Gastrocnemius medialis (tissue), 4 donors: ENCODE measurements at regions not wholly inside any gene's neighbourhood (a gene's known extent, or its start where the extent isn't known, plus 50 kb on each side); places are given as distances from the start of the nearest gene placed in this dataset.
A peak's percentile ranks its signal among the peaks of the same experiment; 100 is the strongest.

Experiments
- ATAC-seq, 2 donors: fragments of 150-250 bp; one replicate each; pipeline ENCODE4 v1.9.1; 2016
- DNase-seq, 2 donors: peaks; one replicate each; pipeline ENCODE4 v3.0.0-alpha.2; 2019
- H3K27ac ChIP-seq, 4 donors: fragments of 200-600 bp; sonication (generic); 1 replicate in 1 of 4; 2 replicates in 3 of 4; pipeline ENCODE4 v1.5.1; 2016 to 2018; ENCODE audit warnings: mild to moderate bottlenecking in 2 of 4, moderate library complexity in 1 of 4
- H3K27me3 ChIP-seq, 3 donors: fragments of 200-600 bp; sonication (generic) in 2 of 3; 1 replicate in 1 of 3; 2 replicates in 2 of 3; pipeline versions ENCODE4 v1.5.1 to v1.6.0; 2016 to 2019; ENCODE audit warnings: mild to moderate bottlenecking in 1 of 3, moderate library complexity in 1 of 3
- H3K36me3 ChIP-seq, 2 donors: fragments of 200-600 bp; sonication (generic) in 1 of 2; one replicate each; pipeline ENCODE4 v1.5.1; 2017 to 2018
- H3K4me1 ChIP-seq, 2 donors: fragments of 200-600 bp; sonication (generic) in 1 of 2; one replicate each; pipeline ENCODE4 v1.5.1; 2016 to 2017; ENCODE audit warnings: mild to moderate bottlenecking in 2 of 2
- H3K4me3 ChIP-seq, 4 donors: fragments of 200-600 bp; sonication (generic) in 3 of 4; 1 replicate in 1 of 4; 2 replicates in 3 of 4; pipeline ENCODE4 v1.5.1; 2016 to 2019; ENCODE audit warnings: mild to moderate bottlenecking in 2 of 4
- H3K9me3 ChIP-seq, 3 donors: fragments of 200-600 bp; sonication (generic) in 2 of 3; 1 replicate in 1 of 3; 2 replicates in 2 of 3; pipeline ENCODE4 v1.5.1; 2016 to 2019
- POLR2A ChIP-seq, 2 donors: fragments of 450-650 bp; IDR thresholded peaks; one replicate each; pipeline ENCODE4 v1.6.1; 2017; ENCODE audit warnings: antibody characterized with exemption in 2 of 2, mild to moderate bottlenecking in 2 of 2, moderate library complexity in 2 of 2
- in situ Hi-C, 4 donors: fragments of 200-750 bp; cut with MboI; loops; one replicate each; pipeline versions ENCODE4 v1.15.0 to v1.8.0; 2017; ENCODE audit warnings: low sequenced_read_pairs in 4 of 4
- intact Hi-C: fragments of 100-400 bp; cut with DNase I; formaldehyde crosslinking; loops from one replicate; pipeline ENCODE4 v1.15.1; 2023; ENCODE audit warnings: low total_unique reads
- TF ChIP-seq, protein P1 (sequence below), 5 experiments: fragments of 450-650 bp in 3 of 5; fragments of 200-600 bp in 2 of 5; sonication (generic) in 2 of 5; IDR thresholded peaks in 4 of 5; conservative IDR thresholded peaks in 1 of 5; 1 replicate in 4 of 5; 2 replicates in 1 of 5; pipeline ENCODE4 v1.5.1; 2016 to 2019; ENCODE audit warnings: antibody characterized with exemption in 5 of 5, mild to moderate bottlenecking in 3 of 5, moderate library complexity in 3 of 5

DNA sequence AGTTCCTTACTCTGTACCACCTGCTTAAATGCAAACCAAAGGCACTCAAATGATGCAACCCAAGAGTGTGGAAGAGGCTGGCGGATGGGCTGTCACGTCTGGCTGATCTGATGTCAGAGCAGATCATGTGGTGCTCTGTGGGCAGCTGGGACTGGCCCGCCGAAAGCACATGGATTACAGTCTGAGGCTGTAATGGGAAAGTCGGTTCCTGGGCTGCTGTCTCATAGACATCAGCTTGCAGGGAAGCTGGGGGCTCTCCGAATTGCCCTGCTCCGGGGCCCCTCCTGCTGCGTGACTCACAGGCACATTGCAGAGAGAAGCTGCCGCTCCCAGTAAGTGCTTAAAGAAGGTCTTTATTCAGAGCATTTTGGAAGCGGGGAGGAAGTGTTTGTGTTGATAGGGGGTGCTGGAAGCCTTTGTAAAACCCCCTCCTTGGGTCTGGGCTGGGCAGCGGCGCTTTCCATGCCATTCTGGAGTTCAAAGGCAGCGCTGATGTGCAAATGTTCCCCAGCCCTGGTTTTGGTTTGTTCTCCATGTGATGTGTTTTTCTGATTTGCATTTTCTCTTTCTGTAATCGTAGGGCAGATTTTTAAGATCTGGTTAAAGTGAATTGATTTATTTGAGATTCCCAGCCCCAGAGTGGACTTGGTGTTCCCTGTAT, 181.1 kb downstream of the LARP7 start:
- Histone ChIP-seq H3K4me1 (peaks cover 7 to 13% of the 10 kb centered on the region in 2 donors), H3K9me3 (no peaks in the 10 kb centered on the region), H3K27ac (peak overlapping the region; percentile 1 to 60 (median 54)), H3K27me3 (no peaks in the 10 kb centered on the region), H3K4me3 (peak overlapping the region; percentile 40 to 62 (median 56)), H3K36me3 (no peaks in the 10 kb centered on the region)
- DNase-seq (peak; percentile 57 to 71), ATAC-seq (peak; percentile 95 to 96)
- in situ Hi-C loops (no loop called here), intact Hi-C loops (no loop called here)
- TF ChIP-seq, protein P1, sequence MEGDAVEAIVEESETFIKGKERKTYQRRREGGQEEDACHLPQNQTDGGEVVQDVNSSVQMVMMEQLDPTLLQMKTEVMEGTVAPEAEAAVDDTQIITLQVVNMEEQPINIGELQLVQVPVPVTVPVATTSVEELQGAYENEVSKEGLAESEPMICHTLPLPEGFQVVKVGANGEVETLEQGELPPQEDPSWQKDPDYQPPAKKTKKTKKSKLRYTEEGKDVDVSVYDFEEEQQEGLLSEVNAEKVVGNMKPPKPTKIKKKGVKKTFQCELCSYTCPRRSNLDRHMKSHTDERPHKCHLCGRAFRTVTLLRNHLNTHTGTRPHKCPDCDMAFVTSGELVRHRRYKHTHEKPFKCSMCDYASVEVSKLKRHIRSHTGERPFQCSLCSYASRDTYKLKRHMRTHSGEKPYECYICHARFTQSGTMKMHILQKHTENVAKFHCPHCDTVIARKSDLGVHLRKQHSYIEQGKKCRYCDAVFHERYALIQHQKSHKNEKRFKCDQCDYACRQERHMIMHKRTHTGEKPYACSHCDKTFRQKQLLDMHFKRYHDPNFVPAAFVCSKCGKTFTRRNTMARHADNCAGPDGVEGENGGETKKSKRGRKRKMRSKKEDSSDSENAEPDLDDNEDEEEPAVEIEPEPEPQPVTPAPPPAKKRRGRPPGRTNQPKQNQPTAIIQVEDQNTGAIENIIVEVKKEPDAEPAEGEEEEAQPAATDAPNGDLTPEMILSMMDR (IDR thresholded peaks at IDR 0.05 in 4 of 5, conservative IDR thresholded peaks at IDR 0.05 in 1 of 5): no peak
- peak in 1 of 2 donors; percentile 41 for TF ChIP-seq POLR2A (IDR thresholded peaks at IDR 0.05)

DNA sequence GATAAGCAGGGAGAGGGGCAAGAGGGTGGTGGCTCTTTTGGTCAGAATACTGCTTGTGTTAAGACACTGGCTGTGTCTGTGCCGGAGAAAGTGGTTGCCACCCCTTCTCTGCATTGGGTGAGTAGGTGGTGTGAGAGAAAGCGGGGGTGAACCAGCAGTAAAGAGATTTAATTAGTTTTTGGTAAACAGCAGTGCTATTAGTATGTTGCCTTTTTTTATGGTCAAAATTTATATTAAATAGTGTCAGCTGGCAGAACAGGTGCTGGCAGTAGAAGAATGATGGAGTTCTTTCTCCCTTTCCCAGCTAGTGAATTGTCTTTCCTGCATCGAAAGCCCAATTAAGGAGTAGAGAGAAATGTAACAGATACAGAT, 181.6 kb downstream of the LARP7 start:
- no peak for ATAC-seq
- Histone ChIP-seq H3K4me3 (peak overlapping the region; percentile 40 to 62 (median 56)), H3K36me3 (no peaks in the 10 kb centered on the region), H3K4me1 (peaks cover 7 to 13% of the 10 kb centered on the region in 2 donors), H3K9me3 (no peaks in the 10 kb centered on the region), H3K27ac (peak overlapping the region in 3 of 4 donors; percentile 54 to 60 (median 54)), H3K27me3 (no peaks in the 10 kb centered on the region)
- in situ Hi-C loops (no loop called here), intact Hi-C loops (no loop called here)
- DNase-seq: no peak
- TF ChIP-seq, protein P1 (IDR thresholded peaks at IDR 0.05 in 4 of 5, conservative IDR thresholded peaks at IDR 0.05 in 1 of 5): no peak
- no peak for TF ChIP-seq POLR2A (IDR thresholded peaks at IDR 0.05)

DNA sequence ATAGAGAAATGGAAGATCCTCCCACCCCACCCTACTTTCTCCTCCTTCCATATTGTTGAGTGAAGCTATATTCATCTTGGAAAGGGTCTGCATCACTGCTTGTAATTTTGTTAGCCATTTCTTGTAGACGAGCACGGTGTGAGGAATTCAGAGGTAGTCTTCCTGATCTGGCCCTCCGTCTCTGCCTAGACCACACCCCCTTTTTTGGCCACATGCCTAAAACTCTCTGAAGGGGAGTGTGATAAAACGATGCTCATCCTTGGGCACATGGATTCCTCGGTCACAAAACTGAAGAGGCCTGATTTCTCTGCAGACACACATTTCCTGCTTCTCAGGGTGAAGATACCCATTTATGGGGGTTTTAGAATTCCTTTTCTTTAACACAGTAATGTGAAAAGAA, 182.8 kb downstream of the LARP7 start:
- Histone ChIP-seq H3K4me1 (peaks cover 7 to 13% of the 10 kb centered on the region in 2 donors), H3K36me3 (no peaks in the 10 kb centered on the region), H3K9me3 (no peaks in the 10 kb centered on the region), H3K27ac (no peak overlapping the region), H3K4me3 (no peak overlapping the region), H3K27me3 (no peaks in the 10 kb centered on the region)
- intact Hi-C loops: no loop called here
- DNase-seq: no peak
- no peak for ATAC-seq
- TF ChIP-seq POLR2A (IDR thresholded peaks at IDR 0.05): no peak
- TF ChIP-seq, protein P1 (IDR thresholded peaks at IDR 0.05 in 4 of 5, conservative IDR thresholded peaks at IDR 0.05 in 1 of 5): no peak
- in situ Hi-C loops: no loop called here

DNA sequence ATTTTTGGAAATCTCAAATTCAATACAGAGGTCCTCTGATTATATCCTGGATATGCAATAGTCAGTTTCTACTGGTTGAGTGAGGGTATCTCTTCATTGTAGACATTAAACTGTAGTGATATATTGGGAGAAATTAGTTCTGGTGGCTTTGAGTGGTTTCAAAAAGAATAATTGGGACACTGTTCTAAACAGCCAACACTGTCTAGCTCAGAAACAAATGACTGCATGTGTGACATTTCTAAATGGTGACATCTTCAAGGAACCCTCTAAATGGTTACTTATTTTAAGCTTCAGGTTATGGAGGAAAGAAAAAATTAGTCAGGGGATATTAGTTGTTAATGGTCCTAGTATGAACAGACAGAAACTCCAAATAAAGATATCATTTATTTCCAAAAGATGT, 186.2 kb downstream of the LARP7 start:
- intact Hi-C loops: no loop called here
- no peak overlapping the region for H3K27ac ChIP-seq
- in situ Hi-C loops: no loop called here
- H3K4me3 ChIP-seq: no peak overlapping the region
- DNase-seq (no peak), ATAC-seq (no peak)
- peaks cover 7 to 10% of the 10 kb centered on the region in 2 donors for H3K4me1 ChIP-seq
- no peaks in the 10 kb centered on the region for H3K27me3 ChIP-seq
- no peaks in the 10 kb centered on the region for H3K36me3 ChIP-seq
- H3K9me3 ChIP-seq: no peaks in the 10 kb centered on the region
- no peak for TF ChIP-seq POLR2A (IDR thresholded peaks at IDR 0.05)
- TF ChIP-seq, protein P1 (IDR thresholded peaks at IDR 0.05 in 4 of 5, conservative IDR thresholded peaks at IDR 0.05 in 1 of 5): no peak

DNA sequence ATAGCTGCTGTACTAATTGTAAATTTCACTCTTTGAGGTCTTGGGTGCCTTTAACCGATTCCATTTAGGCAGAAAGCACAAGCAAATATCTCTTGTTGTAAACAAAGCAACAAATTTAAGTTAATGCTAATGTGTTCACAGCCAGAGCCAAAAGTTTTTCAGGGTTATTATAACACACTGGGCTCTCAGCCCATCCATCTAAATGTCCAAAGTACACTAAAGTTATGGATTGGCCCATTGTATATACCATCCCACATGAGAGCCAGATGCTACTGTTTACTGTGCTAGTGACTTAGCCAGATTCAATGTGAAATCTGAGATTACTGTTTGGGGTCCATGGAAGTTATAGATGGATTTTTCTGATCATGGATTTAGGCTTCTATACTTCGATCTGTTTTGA, 186.7 kb downstream of the LARP7 start:
- Histone ChIP-seq H3K27ac (no peak overlapping the region), H3K9me3 (no peaks in the 10 kb centered on the region), H3K36me3 (no peaks in the 10 kb centered on the region), H3K4me1 (peaks cover 4 to 7% of the 10 kb centered on the region in 2 donors), H3K27me3 (no peaks in the 10 kb centered on the region), H3K4me3 (no peak overlapping the region)
- no peak for TF ChIP-seq POLR2A (IDR thresholded peaks at IDR 0.05)
- TF ChIP-seq, protein P1 (IDR thresholded peaks at IDR 0.05 in 4 of 5, conservative IDR thresholded peaks at IDR 0.05 in 1 of 5): no peak
- no peak for ATAC-seq
- intact Hi-C loops: no loop called here
- DNase-seq: no peak
- in situ Hi-C loops: no loop called here
